HFFc6 (cell line): ENCODE measurements at regions not wholly inside any gene's neighbourhood (a gene's known extent, or its start where the extent isn't known, plus 50 kb on each side); places are given as distances from the start of the nearest gene placed in this dataset.
A peak's percentile ranks its signal among the peaks of the same experiment; 100 is the strongest.
"Not testable (repeated sequence)": the region's sequence is repeated elsewhere in the genome, so short reads cannot be mapped to it uniquely, and the experiment has no call there.

ENCODE experiments used
- DNase-seq: peaks from one replicate; pipeline ENCODE4 v3.0.0-alpha.2; 2018
- H3K27ac Mint-ChIP-seq: 2 replicates; pipeline ENCODE4 v1.8.0; 2020; ENCODE audit warnings: mild to moderate bottlenecking, mixed read lengths
- H3K27me3 Mint-ChIP-seq: 2 replicates; pipeline ENCODE4 v1.8.0; 2021; ENCODE audit warnings: mild to moderate bottlenecking, moderate library complexity, mixed read lengths; ENCODE audit not compliant: insufficient read depth
- H3K36me3 Mint-ChIP-seq: 2 replicates; pipeline ENCODE4 v1.8.0; 2021; ENCODE audit warnings: low read depth, mixed read lengths
- H3K4me1 Mint-ChIP-seq: 2 replicates; pipeline ENCODE4 v1.8.0; 2020; ENCODE audit warnings: low read depth, mixed read lengths
- H3K4me3 Mint-ChIP-seq: 2 replicates; pipeline ENCODE4 v1.8.0; 2020; ENCODE audit warnings: mild to moderate bottlenecking, moderate library complexity, mixed read lengths
- H3K9me3 Mint-ChIP-seq: 2 replicates; pipeline ENCODE4 v1.8.0; 2020; ENCODE audit warnings: mild to moderate bottlenecking, mixed read lengths
- TF ChIP-seq, protein P1 (sequence below): fragments of 200-600 bp; sonication (generic); IDR thresholded peaks from 2 replicates; pipeline ENCODE4 v1.5.0; 2021; ENCODE audit warnings: antibody characterized with exemption, mild to moderate bottlenecking

DNA sequence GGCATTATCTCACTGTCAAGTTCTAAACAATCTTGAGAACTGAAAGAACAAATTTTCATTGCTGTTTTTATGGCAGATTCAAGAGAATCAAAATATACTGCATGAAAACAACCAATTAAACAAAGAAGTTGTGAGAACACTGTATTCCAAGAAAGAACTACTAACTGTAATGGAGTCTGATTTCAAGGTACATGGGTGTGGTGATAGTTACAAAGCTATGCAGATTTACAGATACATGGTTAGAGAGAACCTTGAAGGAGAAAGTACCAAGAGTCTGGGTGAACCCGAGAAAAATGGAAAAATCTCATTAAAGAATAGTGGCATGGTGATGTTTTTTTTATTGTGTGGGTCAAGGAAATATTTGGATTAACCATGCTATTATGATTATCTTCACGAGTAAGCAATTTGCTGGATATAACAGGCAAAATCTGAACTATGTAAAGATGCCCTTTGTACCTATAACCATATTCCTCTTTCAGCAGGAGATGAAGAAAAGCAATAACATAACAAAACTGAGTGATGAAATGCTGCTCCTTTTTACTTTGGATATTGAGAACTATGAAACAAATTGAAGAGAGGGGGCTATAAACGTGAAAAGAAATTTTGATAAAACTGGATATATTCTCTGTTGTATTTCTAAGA lies 100.4 kb downstream of the PLSCR2 start:
- H3K36me3 Mint-ChIP-seq: no peaks in the 10 kb centered on the region
- no peaks in the 10 kb centered on the region; the same call in 1 of the 2 replicates for H3K27me3 Mint-ChIP-seq
- no peak for DNase-seq
- H3K9me3 Mint-ChIP-seq: peaks cover 8% of the 10 kb centered on the region; the same call in 1 of the 2 replicates
- no peak overlapping the region for H3K4me3 Mint-ChIP-seq
- no peaks in the 10 kb centered on the region for H3K4me1 Mint-ChIP-seq
- H3K27ac Mint-ChIP-seq: no peak overlapping the region
- TF ChIP-seq, protein P1, sequence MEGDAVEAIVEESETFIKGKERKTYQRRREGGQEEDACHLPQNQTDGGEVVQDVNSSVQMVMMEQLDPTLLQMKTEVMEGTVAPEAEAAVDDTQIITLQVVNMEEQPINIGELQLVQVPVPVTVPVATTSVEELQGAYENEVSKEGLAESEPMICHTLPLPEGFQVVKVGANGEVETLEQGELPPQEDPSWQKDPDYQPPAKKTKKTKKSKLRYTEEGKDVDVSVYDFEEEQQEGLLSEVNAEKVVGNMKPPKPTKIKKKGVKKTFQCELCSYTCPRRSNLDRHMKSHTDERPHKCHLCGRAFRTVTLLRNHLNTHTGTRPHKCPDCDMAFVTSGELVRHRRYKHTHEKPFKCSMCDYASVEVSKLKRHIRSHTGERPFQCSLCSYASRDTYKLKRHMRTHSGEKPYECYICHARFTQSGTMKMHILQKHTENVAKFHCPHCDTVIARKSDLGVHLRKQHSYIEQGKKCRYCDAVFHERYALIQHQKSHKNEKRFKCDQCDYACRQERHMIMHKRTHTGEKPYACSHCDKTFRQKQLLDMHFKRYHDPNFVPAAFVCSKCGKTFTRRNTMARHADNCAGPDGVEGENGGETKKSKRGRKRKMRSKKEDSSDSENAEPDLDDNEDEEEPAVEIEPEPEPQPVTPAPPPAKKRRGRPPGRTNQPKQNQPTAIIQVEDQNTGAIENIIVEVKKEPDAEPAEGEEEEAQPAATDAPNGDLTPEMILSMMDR: no peak

DNA sequence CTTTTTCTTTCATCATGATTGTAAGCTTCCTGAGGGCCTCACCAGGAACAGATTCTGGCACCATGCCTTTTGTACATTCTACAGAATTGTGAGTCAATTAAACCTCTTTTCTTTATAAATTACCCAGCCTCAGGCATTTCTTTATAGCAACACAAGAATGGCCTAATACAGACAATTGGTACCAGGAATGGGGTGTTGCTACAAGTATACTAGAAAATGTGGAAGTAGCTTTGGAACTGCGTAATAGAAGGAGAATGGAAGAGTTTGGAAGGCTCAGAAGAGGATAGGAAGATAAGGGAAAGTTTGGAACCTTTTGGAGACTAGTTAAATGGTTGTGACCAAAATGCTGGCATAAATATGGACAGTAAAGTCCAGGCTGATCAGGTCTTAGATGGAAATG lies 108.9 kb upstream of the PLSCR4 start:
- TF ChIP-seq, protein P1: no peak
- peaks cover 9% of the 10 kb centered on the region for H3K36me3 Mint-ChIP-seq
- no peak for DNase-seq
- peaks cover 16% of the 10 kb centered on the region for H3K9me3 Mint-ChIP-seq
- H3K4me1 Mint-ChIP-seq: peaks cover 2% of the 10 kb centered on the region
- peaks cover 5% of the 10 kb centered on the region; the same call in 1 of the 2 replicates for H3K27me3 Mint-ChIP-seq
- H3K4me3 Mint-ChIP-seq: no peak overlapping the region
- no peak overlapping the region for H3K27ac Mint-ChIP-seq

DNA sequence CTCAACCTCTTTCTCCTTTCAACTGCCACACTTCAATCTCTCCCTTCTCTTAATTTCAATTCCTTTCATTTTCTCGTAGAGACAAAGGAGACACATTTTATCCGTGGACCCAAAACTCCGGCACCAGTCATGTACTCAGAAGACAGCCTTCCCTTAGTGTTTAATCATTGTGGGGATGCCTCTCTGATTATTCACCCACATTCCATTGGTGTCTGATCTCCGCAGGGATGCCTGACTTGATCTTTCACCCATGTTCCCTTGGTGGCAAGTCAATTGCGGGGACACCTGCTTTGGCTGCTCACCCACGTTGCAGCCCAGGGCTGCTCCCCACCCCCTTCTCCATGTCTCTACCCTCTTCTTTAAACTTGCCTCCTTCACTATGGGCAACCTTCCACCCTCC lies 103.5 kb upstream of the PLSCR4 start:
- H3K9me3 Mint-ChIP-seq: peaks cover 12% of the 10 kb centered on the region
- H3K4me3 Mint-ChIP-seq: peak overlapping the region; percentile 63
- H3K4me1 Mint-ChIP-seq: peaks cover 14% of the 10 kb centered on the region
- H3K27ac Mint-ChIP-seq: peak overlapping the region; percentile 62
- DNase-seq, H3K36me3 Mint-ChIP-seq, H3K27me3 Mint-ChIP-seq: not testable (repeated sequence)

DNA sequence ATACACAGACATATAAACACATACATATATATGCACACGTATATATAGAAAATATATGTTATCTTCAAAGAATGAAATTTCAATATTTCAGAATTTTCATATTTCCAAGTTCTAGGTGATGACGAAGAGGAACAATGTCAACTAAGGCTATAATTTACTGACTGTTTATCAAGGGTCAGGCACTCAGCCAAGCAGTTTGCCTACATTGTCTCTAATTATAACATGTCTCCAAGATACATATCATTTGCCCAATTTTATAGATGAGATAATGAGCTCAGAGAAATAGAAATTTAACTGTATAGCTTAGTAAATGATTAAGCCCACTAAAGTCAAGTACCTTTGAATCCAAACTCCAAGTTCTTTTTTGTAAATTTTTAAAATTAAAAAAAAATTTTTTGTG lies 99.9 kb upstream of the PLSCR4 start:
- Mint-ChIP-seq H3K27ac (no peak overlapping the region), H3K4me3 (no peak overlapping the region), H3K4me1 (peaks cover 14% of the 10 kb centered on the region), H3K27me3 (no peaks in the 10 kb centered on the region; the same call in none of the 2 replicates), H3K36me3 (peaks cover 5% of the 10 kb centered on the region), H3K9me3 (peaks cover 9% of the 10 kb centered on the region; the same call in 1 of the 2 replicates)
- TF ChIP-seq, protein P1: no peak
- DNase-seq: no peak

DNA sequence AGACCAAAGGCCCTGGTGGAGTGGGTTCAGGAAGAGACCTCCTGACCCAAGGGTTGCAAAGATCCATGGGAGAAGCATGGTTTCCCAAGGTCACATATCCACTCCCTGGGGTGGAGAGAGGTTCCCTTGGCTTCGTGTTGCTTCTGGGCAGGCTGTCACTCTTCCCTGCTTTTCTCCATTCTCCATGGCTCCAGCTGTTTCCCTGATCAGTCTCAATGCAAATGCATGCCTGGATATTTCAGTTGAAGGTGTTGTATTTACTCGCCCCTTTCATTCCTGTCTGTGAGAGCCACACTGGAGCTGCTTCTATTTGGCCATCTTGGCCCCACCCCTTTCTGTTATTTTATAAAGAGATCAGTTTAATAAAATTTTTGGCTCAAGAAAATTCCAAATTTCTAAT lies 95.0 kb upstream of the PLSCR4 start:
- Mint-ChIP-seq H3K27me3 (no peaks in the 10 kb centered on the region; the same call in 1 of the 2 replicates), H3K27ac (no peak overlapping the region)
- TF ChIP-seq, protein P1: no peak

DNA sequence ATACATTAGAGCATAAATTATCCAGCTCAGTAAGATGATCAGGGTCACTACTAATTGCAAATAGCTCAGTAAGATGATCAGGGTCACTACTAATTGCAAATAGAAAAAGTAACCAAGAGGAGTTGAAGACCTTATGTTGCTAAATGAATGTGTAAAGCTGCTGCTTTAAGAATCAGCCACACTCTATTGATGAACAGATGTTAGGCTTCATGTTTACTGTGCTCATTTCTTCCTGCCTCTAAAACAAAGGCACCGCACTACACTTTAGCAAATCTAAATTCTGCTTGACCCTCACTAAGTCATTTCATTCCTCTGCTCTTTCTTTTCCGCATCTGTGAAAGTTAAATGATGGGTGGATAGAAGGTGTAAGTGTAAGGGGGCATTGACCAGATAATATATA lies 92.6 kb upstream of the PLSCR4 start:
- Mint-ChIP-seq H3K4me3 (no peak overlapping the region), H3K9me3 (no peaks in the 10 kb centered on the region), H3K27me3 (no peaks in the 10 kb centered on the region; the same call in 1 of the 2 replicates), H3K36me3 (no peaks in the 10 kb centered on the region), H3K4me1 (peaks cover 11% of the 10 kb centered on the region), H3K27ac (no peak overlapping the region)
- DNase-seq: no peak
- TF ChIP-seq, protein P1: no peak

More for the DNA sequence above, 95.0 kb upstream of the PLSCR4 start:
- Mint-ChIP-seq H3K9me3 (no peaks in the 10 kb centered on the region), H3K4me1 (peaks cover 11% of the 10 kb centered on the region), H3K36me3 (no peaks in the 10 kb centered on the region), H3K4me3 (no peak overlapping the region)
- no peak for DNase-seq
